Testis (tissue), 2 donors: ENCODE measurements at regions not wholly inside any gene's neighbourhood (a gene's known extent, or its start where the extent isn't known, plus 50 kb on each side); places are given as distances from the start of the nearest gene placed in this dataset.

ENCODE experiments used
- CTCF ChIP-seq, 3 experiments: fragments of 450-650 bp in 2 of 3; fragments of 200-600 bp in 1 of 3; sonication (generic) in 1 of 3; IDR thresholded peaks; one replicate each; pipeline ENCODE4 v1.5.1; 2016 to 2019; ENCODE audit warnings: antibody characterized with exemption in 3 of 3, mild to moderate bottlenecking in 2 of 3, moderate library complexity in 1 of 3
- POLR2A ChIP-seq: fragments of 450-650 bp; IDR thresholded peaks from one replicate; pipeline ENCODE4 v1.6.1; 2017; ENCODE audit warnings: antibody characterized with exemption, mild to moderate bottlenecking, moderate library complexity

GRCh38 chr22:47534804-47535410 lies 772.5 kb downstream of the TBC1D22A start:
- TF ChIP-seq CTCF (IDR thresholded peaks at IDR 0.05), result no peak
- TF ChIP-seq POLR2A, result no peak
